ENCODE measurements at regions not wholly inside any gene's neighbourhood (a gene's known extent, or its start where the extent isn't known, plus 50 kb on each side); places are given as distances from the start of the nearest gene placed in this dataset.

- ATAC-seq (no peak), DNase-seq (ENCODE audit: low spot score) (peak; percentile 44)
- no peaks in the 10 kb centered on the region for H3K9me3 Mint-ChIP-seq
- no peaks in the 10 kb centered on the region for H3K36me3 Mint-ChIP-seq
- H3K4me1 Mint-ChIP-seq (ENCODE audit: low read depth in 2 of 2): no peaks in the 10 kb centered on the region
- peaks cover 0 to 4% of the 10 kb centered on the region in 2 donors for H3K27me3 Mint-ChIP-seq
- H3K4me3 Mint-ChIP-seq: no peak overlapping the region
- no peak overlapping the region for H3K27ac Mint-ChIP-seq
These were observed 59.2 kb downstream of the C9orf50 start for GRCh38 chr9:129561594-129562281.

- H3K4me1 Mint-ChIP-seq (ENCODE audit: low read depth in 2 of 2): no peaks in the 10 kb centered on the region
- DNase-seq (ENCODE audit: low spot score) (peak; percentile 56), ATAC-seq (no peak)
- H3K4me3 Mint-ChIP-seq: no peak overlapping the region
- H3K36me3 Mint-ChIP-seq: no peaks in the 10 kb centered on the region
- H3K27me3 Mint-ChIP-seq: peaks cover 0 to 4% of the 10 kb centered on the region in 2 donors
- H3K27ac Mint-ChIP-seq: no peak overlapping the region
- no peaks in the 10 kb centered on the region for H3K9me3 Mint-ChIP-seq
These were observed 60.0 kb downstream of the C9orf50 start for GRCh38 chr9:129560881-129561306.

GRCh38 chr9:129559506-129559881 is 61.4 kb downstream of the C9orf50 start:
- ATAC-seq (no peak), DNase-seq (ENCODE audit: low spot score) (peak; percentile 40)
- H3K4me3 Mint-ChIP-seq: no peak overlapping the region
- H3K36me3 Mint-ChIP-seq: no peaks in the 10 kb centered on the region
- peaks cover 0 to 4% of the 10 kb centered on the region in 2 donors for H3K27me3 Mint-ChIP-seq
- H3K9me3 Mint-ChIP-seq: no peaks in the 10 kb centered on the region
- no peak overlapping the region for H3K27ac Mint-ChIP-seq
- H3K4me1 Mint-ChIP-seq (ENCODE audit: low read depth in 2 of 2): no peaks in the 10 kb centered on the region

- no peaks in the 10 kb centered on the region for H3K9me3 Mint-ChIP-seq
- ATAC-seq (no peak), DNase-seq (ENCODE audit: low spot score) (peak; percentile 46)
- H3K36me3 Mint-ChIP-seq: no peaks in the 10 kb centered on the region
- no peaks in the 10 kb centered on the region for H3K4me1 Mint-ChIP-seq (ENCODE audit: low read depth in 2 of 2)
- H3K27ac Mint-ChIP-seq: no peak overlapping the region
- no peak overlapping the region for H3K4me3 Mint-ChIP-seq
- H3K27me3 Mint-ChIP-seq: peaks cover 0 to 4% of the 10 kb centered on the region in 2 donors
These were observed 62.1 kb downstream of the C9orf50 start for GRCh38 chr9:129558551-129559505.

GRCh38 chr9:129558063-129558550 is 62.8 kb downstream of the C9orf50 start:
- no peak overlapping the region for H3K4me3 Mint-ChIP-seq
- H3K27me3 Mint-ChIP-seq: peaks cover 0 to 6% of the 10 kb centered on the region in 2 donors
- H3K36me3 Mint-ChIP-seq: no peaks in the 10 kb centered on the region
- H3K9me3 Mint-ChIP-seq: no peaks in the 10 kb centered on the region
- DNase-seq (ENCODE audit: low spot score): peak; percentile 58
- H3K4me1 Mint-ChIP-seq (ENCODE audit: low read depth in 2 of 2): no peaks in the 10 kb centered on the region
- no peak overlapping the region for H3K27ac Mint-ChIP-seq
- ATAC-seq: peak in 1 of 2 donors; percentile 9

GRCh38 chr9:129557192-129558036 is 63.5 kb downstream of the C9orf50 start:
- no peaks in the 10 kb centered on the region for H3K36me3 Mint-ChIP-seq
- H3K27me3 Mint-ChIP-seq: peaks cover 0 to 6% of the 10 kb centered on the region in 2 donors
- no peak overlapping the region for H3K27ac Mint-ChIP-seq
- no peak for ATAC-seq
- no peak overlapping the region for H3K4me3 Mint-ChIP-seq
- DNase-seq (ENCODE audit: low spot score): peak; percentile 51
- H3K9me3 Mint-ChIP-seq: no peaks in the 10 kb centered on the region
- H3K4me1 Mint-ChIP-seq (ENCODE audit: low read depth in 2 of 2): no peaks in the 10 kb centered on the region

- Mint-ChIP-seq H3K27me3 (peaks cover 0 to 6% of the 10 kb centered on the region in 2 donors), H3K36me3 (no peaks in the 10 kb centered on the region), H3K27ac (no peak overlapping the region), H3K4me1 (ENCODE audit: low read depth in 2 of 2) (no peaks in the 10 kb centered on the region), H3K9me3 (no peaks in the 10 kb centered on the region), H3K4me3 (no peak overlapping the region)
- DNase-seq (ENCODE audit: low spot score): peak; percentile 35
- ATAC-seq: no peak
These were observed 64.3 kb downstream of the C9orf50 start for GRCh38 chr9:129556491-129557191.

GRCh38 chr9:129555512-129556215 is 65.2 kb downstream of the C9orf50 start:
- Mint-ChIP-seq H3K36me3 (no peaks in the 10 kb centered on the region), H3K4me3 (no peak overlapping the region), H3K4me1 (ENCODE audit: low read depth in 2 of 2) (peaks cover 0 to under 1% of the 10 kb centered on the region in 2 donors), H3K27me3 (peaks cover 0 to 6% of the 10 kb centered on the region in 2 donors), H3K27ac (no peak overlapping the region), H3K9me3 (no peaks in the 10 kb centered on the region)
- DNase-seq (ENCODE audit: low spot score) (peak; percentile 37), ATAC-seq (no peak)

- Mint-ChIP-seq H3K9me3 (no peaks in the 10 kb centered on the region), H3K27me3 (peaks cover 1 to 9% of the 10 kb centered on the region in 2 donors), H3K4me3 (no peak overlapping the region), H3K36me3 (no peaks in the 10 kb centered on the region), H3K4me1 (ENCODE audit: low read depth in 2 of 2) (peaks cover 0 to 4% of the 10 kb centered on the region in 2 donors), H3K27ac (no peak overlapping the region)
- DNase-seq (ENCODE audit: low spot score): peak; percentile 44
- ATAC-seq: no peak
These were observed 66.3 kb downstream of the C9orf50 start for GRCh38 chr9:129554649-129555048.

GRCh38 chr9:129553277-129553676 is 67.6 kb downstream of the C9orf50 start:
- Mint-ChIP-seq H3K36me3 (no peaks in the 10 kb centered on the region), H3K4me3 (no peak overlapping the region), H3K27me3 (peaks cover 13 to 16% of the 10 kb centered on the region in 2 donors), H3K4me1 (ENCODE audit: low read depth in 2 of 2) (peaks cover 5 to 8% of the 10 kb centered on the region in 2 donors), H3K9me3 (no peaks in the 10 kb centered on the region), H3K27ac (no peak overlapping the region)
- DNase-seq (ENCODE audit: low spot score) (no peak), ATAC-seq (no peak)

- H3K27ac Mint-ChIP-seq: no peak overlapping the region
- peaks cover 5 to 8% of the 10 kb centered on the region in 2 donors for H3K4me1 Mint-ChIP-seq (ENCODE audit: low read depth in 2 of 2)
- DNase-seq (ENCODE audit: low spot score) (no peak), ATAC-seq (no peak)
- peaks cover 13 to 16% of the 10 kb centered on the region in 2 donors for H3K27me3 Mint-ChIP-seq
- H3K36me3 Mint-ChIP-seq: no peaks in the 10 kb centered on the region
- no peak overlapping the region for H3K4me3 Mint-ChIP-seq
- no peaks in the 10 kb centered on the region for H3K9me3 Mint-ChIP-seq
These were observed 68.8 kb downstream of the C9orf50 start for GRCh38 chr9:129552064-129552463.

GRCh38 chr9:129551393-129551973 is 69.4 kb downstream of the C9orf50 start:
- H3K4me3 Mint-ChIP-seq: no peak overlapping the region

More at GRCh38 chr9:129551393-129551973, 69.4 kb downstream of the C9orf50 start:
- Mint-ChIP-seq H3K4me1 (ENCODE audit: low read depth in 2 of 2) (peaks cover 5 to 8% of the 10 kb centered on the region in 2 donors), H3K9me3 (no peaks in the 10 kb centered on the region), H3K27ac (no peak overlapping the region), H3K36me3 (no peaks in the 10 kb centered on the region), H3K27me3 (peaks cover 13 to 20% of the 10 kb centered on the region in 2 donors)
- ATAC-seq (no peak), DNase-seq (ENCODE audit: low spot score) (no peak)

Measured in natural killer cell treated with Interleukin-12 subunit alpha and Interleukin-12 subunit beta and Interleukin-15 and Interleukin-18, amount 100 ng/mL, for 72 hours (primary cell).